ENCODE measurements at regions not wholly inside any gene's neighbourhood (a gene's known extent, or its start where the extent isn't known, plus 50 kb on each side); places are given as distances from the start of the nearest gene placed in this dataset.

DNA sequence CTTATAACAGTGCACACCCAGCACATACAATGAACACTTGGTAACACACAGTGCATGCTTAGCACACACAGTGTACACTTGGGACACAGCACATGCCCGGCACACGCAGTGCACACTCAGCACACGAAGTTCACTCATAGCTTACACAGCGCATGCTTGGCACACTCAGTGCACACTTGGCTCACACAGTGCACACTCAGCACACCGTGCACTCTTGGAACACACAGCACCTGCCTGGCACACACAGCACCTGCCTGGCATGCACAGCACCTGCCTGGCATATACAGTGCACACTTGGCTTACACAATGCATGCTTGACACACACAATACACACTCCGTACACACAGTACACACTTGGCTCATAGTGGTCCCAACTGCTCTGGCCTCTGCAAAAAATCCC, 128.2 kb downstream of the GALR1 start:
- DNase-seq (no peak), ATAC-seq (no peak)
- Mint-ChIP-seq H3K4me3 (no peak overlapping the region), H3K27ac (no peak overlapping the region), H3K36me3 (ENCODE audit: low read depth) (no peaks in the 10 kb centered on the region), H3K9me3 (ENCODE audit: insufficient read depth) (no peaks in the 10 kb centered on the region), H3K4me1 (ENCODE audit: low read depth) (no peaks in the 10 kb centered on the region), H3K27me3 (ENCODE audit: low read depth) (peaks cover 3% of the 10 kb centered on the region)
- ChIA-PET POLR2A (no interaction called here), CTCF (no interaction called here)

GRCh38 chr18:77379976-77380509, 130.4 kb downstream of the GALR1 start:
- Mint-ChIP-seq H3K4me1 (ENCODE audit: low read depth) (no peaks in the 10 kb centered on the region), H3K27ac (no peak overlapping the region), H3K27me3 (ENCODE audit: low read depth) (peaks cover 14% of the 10 kb centered on the region), H3K36me3 (ENCODE audit: low read depth) (no peaks in the 10 kb centered on the region), H3K4me3 (no peak overlapping the region), H3K9me3 (ENCODE audit: insufficient read depth) (no peaks in the 10 kb centered on the region)
- POLR2A ChIA-PET, result no interaction called here
- ATAC-seq (no peak), DNase-seq (no peak)
- CTCF ChIA-PET, result no interaction called here

DNA sequence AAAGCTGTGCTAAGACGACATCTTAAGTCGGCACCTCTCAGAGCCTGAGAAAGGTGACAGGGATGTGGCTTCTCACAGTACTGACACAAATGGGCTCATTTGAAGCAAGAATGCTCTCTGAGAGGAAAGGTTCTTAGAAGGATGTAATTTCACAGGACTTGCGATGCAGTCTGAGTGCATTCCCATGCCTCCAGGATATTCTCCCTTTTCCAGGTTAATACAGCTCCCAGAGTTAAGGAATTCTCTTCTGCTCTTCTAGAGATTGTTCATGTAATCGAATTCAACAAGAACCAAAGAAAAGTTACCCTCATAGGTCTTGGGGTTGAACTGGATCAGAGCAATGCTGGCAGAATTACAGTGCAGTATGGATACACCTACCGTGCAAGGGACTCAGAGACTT, 131.0 kb downstream of the GALR1 start:
- no peak overlapping the region for H3K27ac Mint-ChIP-seq
- H3K27me3 Mint-ChIP-seq (ENCODE audit: low read depth), result peaks cover 20% of the 10 kb centered on the region
- H3K4me3 Mint-ChIP-seq, result no peak overlapping the region
- H3K36me3 Mint-ChIP-seq (ENCODE audit: low read depth), result no peaks in the 10 kb centered on the region
- DNase-seq (no peak), ATAC-seq (no peak)
- ChIA-PET POLR2A (no interaction called here), CTCF (no interaction called here)
- no peaks in the 10 kb centered on the region for H3K4me1 Mint-ChIP-seq (ENCODE audit: low read depth)
- no peaks in the 10 kb centered on the region for H3K9me3 Mint-ChIP-seq (ENCODE audit: insufficient read depth)

DNA sequence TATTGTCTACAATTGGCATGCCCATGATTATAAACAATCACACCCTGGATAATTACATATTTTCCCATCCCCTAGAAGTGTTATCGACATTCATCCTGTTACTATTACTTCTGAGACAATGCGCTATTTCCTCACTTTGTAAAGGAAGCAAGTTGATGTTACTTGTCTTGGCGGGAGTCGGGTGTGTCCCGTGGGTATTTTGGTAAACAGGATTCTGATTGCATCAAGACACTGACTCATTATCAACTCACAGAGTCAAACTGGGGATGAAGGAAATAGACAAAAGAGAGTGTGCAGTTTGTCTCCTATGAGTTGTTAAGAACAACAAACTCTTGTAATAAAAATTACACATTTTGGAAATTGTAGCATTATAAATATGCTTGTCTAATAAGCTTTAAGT, 142.7 kb downstream of the GALR1 start:
- ATAC-seq, result no peak
- ChIA-PET POLR2A (no interaction called here), CTCF (no interaction called here)
- H3K36me3 Mint-ChIP-seq (ENCODE audit: low read depth), result no peaks in the 10 kb centered on the region
- H3K9me3 Mint-ChIP-seq (ENCODE audit: insufficient read depth), result no peaks in the 10 kb centered on the region
- H3K27me3 Mint-ChIP-seq (ENCODE audit: low read depth), result peaks cover 11% of the 10 kb centered on the region
- no peaks in the 10 kb centered on the region for H3K4me1 Mint-ChIP-seq (ENCODE audit: low read depth)
- DNase-seq, result no peak
- H3K4me3 Mint-ChIP-seq, result no peak overlapping the region
- H3K27ac Mint-ChIP-seq, result no peak overlapping the region

DNA sequence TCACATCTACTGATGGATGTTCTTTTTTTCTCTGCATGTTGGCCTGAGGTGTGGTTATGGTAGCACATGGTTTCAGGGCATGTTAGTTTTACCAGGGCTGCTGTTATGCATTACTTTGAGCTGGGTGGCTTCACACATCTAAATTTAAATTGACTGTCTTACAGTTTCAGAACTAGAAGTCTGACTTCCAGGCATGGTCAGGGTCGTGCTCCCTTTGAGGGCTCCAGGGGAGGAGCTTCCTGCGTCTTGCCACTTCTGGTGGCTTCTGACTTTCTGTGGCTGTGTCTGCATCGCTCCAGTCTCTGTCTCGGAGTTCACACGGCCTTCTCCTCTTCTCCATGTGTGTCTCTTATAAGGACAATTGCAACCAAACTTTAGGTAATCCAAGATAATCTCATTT, 143.9 kb downstream of the GALR1 start:
- H3K36me3 Mint-ChIP-seq (ENCODE audit: low read depth), result no peaks in the 10 kb centered on the region
- no peak overlapping the region for H3K27ac Mint-ChIP-seq
- POLR2A ChIA-PET, result no interaction called here
- CTCF ChIA-PET, result no interaction called here
- no peak overlapping the region for H3K4me3 Mint-ChIP-seq
- H3K4me1 Mint-ChIP-seq (ENCODE audit: low read depth), result no peaks in the 10 kb centered on the region
- peaks cover 7% of the 10 kb centered on the region for H3K27me3 Mint-ChIP-seq (ENCODE audit: low read depth)
- DNase-seq (no peak), ATAC-seq (no peak)
- no peaks in the 10 kb centered on the region for H3K9me3 Mint-ChIP-seq (ENCODE audit: insufficient read depth)

DNA sequence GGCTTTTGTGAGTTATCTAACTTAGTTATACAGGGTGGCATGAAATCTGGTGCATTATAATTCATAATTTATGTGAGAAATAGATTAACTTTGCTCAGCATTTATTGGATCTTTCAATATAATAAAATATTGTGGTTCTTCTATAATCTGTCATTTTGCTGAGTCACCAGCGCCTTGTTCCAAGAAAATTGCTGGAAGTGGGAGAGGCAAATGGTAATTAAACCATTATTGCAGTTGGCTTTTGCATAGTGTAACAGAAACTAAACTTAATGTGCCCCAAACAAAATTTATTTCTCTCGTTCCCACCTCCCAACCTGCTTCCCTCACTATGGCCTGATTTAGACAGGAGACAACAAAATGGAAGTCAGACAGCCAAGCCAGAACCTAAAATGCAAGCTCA, 146.3 kb downstream of the GALR1 start:
- DNase-seq (no peak), ATAC-seq (no peak)
- POLR2A ChIA-PET, result no interaction called here
- CTCF ChIA-PET, result no interaction called here
- Mint-ChIP-seq H3K4me1 (ENCODE audit: low read depth) (no peaks in the 10 kb centered on the region), H3K36me3 (ENCODE audit: low read depth) (no peaks in the 10 kb centered on the region), H3K9me3 (ENCODE audit: insufficient read depth) (no peaks in the 10 kb centered on the region), H3K27me3 (ENCODE audit: low read depth) (peaks cover 2% of the 10 kb centered on the region), H3K4me3 (no peak overlapping the region), H3K27ac (no peak overlapping the region)

DNA sequence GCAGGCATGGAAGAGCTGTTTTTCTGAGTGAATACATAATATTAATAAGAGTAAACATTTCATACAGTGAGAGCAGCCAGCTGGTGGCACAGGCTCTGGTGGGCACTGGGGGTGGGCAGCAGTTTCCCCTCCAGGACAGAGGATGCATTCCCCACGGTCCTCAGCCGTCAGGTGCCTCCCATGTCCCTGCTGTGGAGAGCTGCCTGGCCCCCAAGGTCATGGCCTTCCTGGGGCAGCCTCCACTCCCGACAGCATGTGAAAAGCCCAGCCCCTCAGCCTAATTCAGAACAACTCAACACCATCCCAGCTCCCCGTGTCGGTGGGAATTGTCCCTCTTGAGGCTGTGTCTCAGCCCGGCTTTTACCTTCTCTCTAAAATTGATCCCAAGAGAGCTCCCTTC, 147.4 kb downstream of the GALR1 start:
- Mint-ChIP-seq H3K4me1 (ENCODE audit: low read depth) (no peaks in the 10 kb centered on the region), H3K9me3 (ENCODE audit: insufficient read depth) (no peaks in the 10 kb centered on the region), H3K4me3 (no peak overlapping the region), H3K27ac (no peak overlapping the region), H3K36me3 (ENCODE audit: low read depth) (no peaks in the 10 kb centered on the region), H3K27me3 (ENCODE audit: low read depth) (peaks cover 2% of the 10 kb centered on the region)
- DNase-seq, result no peak
- ChIA-PET POLR2A (no interaction called here), CTCF (no interaction called here)
- no peak for ATAC-seq

DNA sequence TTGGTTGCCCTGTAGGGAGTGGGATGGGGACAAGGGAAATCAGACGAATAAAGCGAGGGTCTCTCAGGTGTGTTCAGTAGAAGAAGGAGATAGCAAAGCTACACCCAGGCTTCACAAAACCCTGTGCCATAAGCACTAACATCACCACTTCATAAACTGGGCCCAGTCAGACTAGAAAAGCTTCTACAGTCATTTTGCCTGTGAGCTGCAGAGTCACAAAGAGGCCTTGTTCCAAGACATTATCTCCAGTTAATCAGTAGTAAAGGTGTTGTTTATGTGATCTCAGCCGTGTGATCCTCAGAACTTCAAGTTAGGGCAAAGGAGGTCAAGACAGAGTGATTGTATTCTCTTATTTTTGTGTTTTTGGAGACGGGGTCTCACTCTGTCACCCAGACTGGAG, 148.0 kb downstream of the GALR1 start:
- Mint-ChIP-seq H3K27ac (no peak overlapping the region), H3K9me3 (ENCODE audit: insufficient read depth) (no peaks in the 10 kb centered on the region)
- CTCF ChIA-PET, result no interaction called here

GRCh38 chr18:77400561-77400960, 150.9 kb downstream of the GALR1 start:
- ChIA-PET CTCF (no interaction called here), POLR2A (no interaction called here)
- DNase-seq, result no peak
- no peaks in the 10 kb centered on the region for H3K27me3 Mint-ChIP-seq (ENCODE audit: low read depth)
- H3K27ac Mint-ChIP-seq, result no peak overlapping the region
- no peaks in the 10 kb centered on the region for H3K9me3 Mint-ChIP-seq (ENCODE audit: insufficient read depth)
- no peaks in the 10 kb centered on the region for H3K4me1 Mint-ChIP-seq (ENCODE audit: low read depth)
- no peak overlapping the region for H3K4me3 Mint-ChIP-seq
- ATAC-seq, result no peak
- H3K36me3 Mint-ChIP-seq (ENCODE audit: low read depth), result no peaks in the 10 kb centered on the region

More for the DNA sequence above, 148.0 kb downstream of the GALR1 start:
- Mint-ChIP-seq H3K36me3 (ENCODE audit: low read depth) (no peaks in the 10 kb centered on the region), H3K4me3 (no peak overlapping the region), H3K4me1 (ENCODE audit: low read depth) (no peaks in the 10 kb centered on the region), H3K27me3 (ENCODE audit: low read depth) (no peaks in the 10 kb centered on the region)
- DNase-seq, result no peak
- ATAC-seq, result no peak
- POLR2A ChIA-PET, result no interaction called here

- POLR2A ChIA-PET, result no interaction called here
- no peaks in the 10 kb centered on the region for H3K9me3 Mint-ChIP-seq (ENCODE audit: insufficient read depth)
- H3K4me1 Mint-ChIP-seq (ENCODE audit: low read depth), result no peaks in the 10 kb centered on the region
- ATAC-seq (no peak), DNase-seq (no peak)
- no peak overlapping the region for H3K27ac Mint-ChIP-seq
- CTCF ChIA-PET, result no interaction called here
- no peaks in the 10 kb centered on the region for H3K27me3 Mint-ChIP-seq (ENCODE audit: low read depth)
- H3K4me3 Mint-ChIP-seq, result no peak overlapping the region
- no peaks in the 10 kb centered on the region for H3K36me3 Mint-ChIP-seq (ENCODE audit: low read depth)
Measured at GRCh38 chr18:77401173-77401572, 151.5 kb downstream of the GALR1 start.

DNA sequence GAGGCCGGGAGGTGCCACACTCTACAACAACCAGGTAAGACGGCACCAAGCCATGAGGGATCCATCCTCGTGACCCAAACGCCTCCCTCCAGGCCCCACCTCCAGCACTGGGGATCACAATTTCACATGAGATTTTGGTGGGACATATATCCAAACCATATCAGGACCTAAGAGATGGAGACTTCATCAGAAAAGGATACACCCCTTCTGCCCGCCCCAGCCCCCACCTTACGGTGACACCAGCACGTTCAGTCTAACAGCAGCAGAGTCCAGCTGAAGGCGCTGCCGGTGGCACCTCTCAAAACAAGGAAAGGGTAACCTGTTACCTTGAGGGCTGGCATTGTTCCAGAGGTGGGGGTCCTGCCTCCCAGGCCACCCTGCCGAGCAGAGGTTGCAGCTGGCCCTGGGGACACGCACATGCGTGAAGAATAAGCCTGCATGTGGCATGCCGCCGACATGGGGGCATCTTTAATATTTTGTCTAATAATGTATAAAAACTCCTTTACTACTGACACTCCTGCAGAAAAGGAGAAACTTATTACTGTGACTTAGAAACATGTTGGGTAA, 154.4 kb downstream of the GALR1 start:
- Mint-ChIP-seq H3K27me3 (ENCODE audit: low read depth) (no peaks in the 10 kb centered on the region), H3K36me3 (ENCODE audit: low read depth) (no peaks in the 10 kb centered on the region), H3K4me3 (no peak overlapping the region), H3K9me3 (ENCODE audit: insufficient read depth) (no peaks in the 10 kb centered on the region), H3K4me1 (ENCODE audit: low read depth) (no peaks in the 10 kb centered on the region), H3K27ac (no peak overlapping the region)
- CTCF ChIA-PET, result no interaction called here
- DNase-seq, result no peak
- POLR2A ChIA-PET, result no interaction called here
- no peak for ATAC-seq

- no peaks in the 10 kb centered on the region for H3K4me1 Mint-ChIP-seq (ENCODE audit: low read depth)
- no peak for DNase-seq
- ChIA-PET POLR2A (no interaction called here), CTCF (no interaction called here)
- ATAC-seq, result no peak
- no peak overlapping the region for H3K27ac Mint-ChIP-seq
- no peaks in the 10 kb centered on the region for H3K36me3 Mint-ChIP-seq (ENCODE audit: low read depth)
- H3K27me3 Mint-ChIP-seq (ENCODE audit: low read depth), result no peaks in the 10 kb centered on the region
- H3K4me3 Mint-ChIP-seq, result no peak overlapping the region
- no peaks in the 10 kb centered on the region for H3K9me3 Mint-ChIP-seq (ENCODE audit: insufficient read depth)
Measured at GRCh38 chr18:77405096-77405495, 155.4 kb downstream of the GALR1 start.

DNA sequence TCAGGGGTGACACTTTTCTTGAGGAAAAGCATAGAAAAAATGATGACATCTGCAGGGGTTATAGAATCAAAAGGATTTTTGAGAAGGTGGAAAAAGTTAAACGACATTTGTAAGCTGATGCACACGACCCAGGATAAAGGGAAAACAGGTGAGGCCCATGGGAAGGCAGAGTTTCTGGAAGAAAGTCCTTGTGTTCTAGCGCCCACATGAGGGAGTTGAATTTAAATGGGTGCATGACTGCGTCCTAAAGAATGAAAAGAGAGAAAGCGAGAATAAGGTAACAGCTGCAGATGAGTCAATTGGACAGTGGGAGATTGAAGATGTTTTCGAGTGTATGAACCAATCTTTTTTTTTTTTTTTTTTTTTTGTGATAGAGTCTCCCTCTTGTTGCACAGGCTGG, 158.1 kb downstream of the GALR1 start:
- H3K4me3 Mint-ChIP-seq, result no peak overlapping the region

More for the DNA sequence above, 158.1 kb downstream of the GALR1 start:
- ChIA-PET CTCF (no interaction called here), POLR2A (no interaction called here)
- no peaks in the 10 kb centered on the region for H3K4me1 Mint-ChIP-seq (ENCODE audit: low read depth)
- H3K9me3 Mint-ChIP-seq (ENCODE audit: insufficient read depth), result no peaks in the 10 kb centered on the region
- H3K27ac Mint-ChIP-seq, result no peak overlapping the region
- ATAC-seq (no peak), DNase-seq (no peak)
- no peaks in the 10 kb centered on the region for H3K27me3 Mint-ChIP-seq (ENCODE audit: low read depth)
- no peaks in the 10 kb centered on the region for H3K36me3 Mint-ChIP-seq (ENCODE audit: low read depth)

Data from activated CD8-positive, alpha-beta T cell treated with anti-CD3 and anti-CD28 coated beads, Interleukin-2, amount 10 ng/mL, durations not matched to agents 7 days and 5 days (primary cell).